GM13976 (cell line): ENCODE measurements at regions not wholly inside any gene's neighbourhood (a gene's known extent, or its start where the extent isn't known, plus 50 kb on each side); places are given as distances from the start of the nearest gene placed in this dataset.
"Not testable (repeated sequence)": the region's sequence is repeated elsewhere in the genome, so short reads cannot be mapped to it uniquely, and the experiment has no call there.

ENCODE experiments used
- DNase-seq: peaks from one replicate; pipeline ENCODE4 v3.0.0; 2012; ENCODE audit warnings: low spot score
- CTCF ChIP-seq: IDR thresholded peaks from 2 replicates; pipeline ENCODE4 v1.5.1; 2012; ENCODE audit warnings: borderline replicate concordance, mild to moderate bottlenecking; ENCODE audit not compliant: insufficient read depth; ENCODE audit errors: extremely low read depth, missing control alignments, control extremely low read depth
- in situ Hi-C: fragments of 300-500 bp; cut with MboI; formaldehyde crosslinking; loops from one replicate; pipeline ENCODE4 v1.12.0; 2022; ENCODE audit warnings: low sequenced_read_pairs, mixed read lengths, inconsistent platforms; ENCODE audit not compliant: unreplicated experiment

DNA sequence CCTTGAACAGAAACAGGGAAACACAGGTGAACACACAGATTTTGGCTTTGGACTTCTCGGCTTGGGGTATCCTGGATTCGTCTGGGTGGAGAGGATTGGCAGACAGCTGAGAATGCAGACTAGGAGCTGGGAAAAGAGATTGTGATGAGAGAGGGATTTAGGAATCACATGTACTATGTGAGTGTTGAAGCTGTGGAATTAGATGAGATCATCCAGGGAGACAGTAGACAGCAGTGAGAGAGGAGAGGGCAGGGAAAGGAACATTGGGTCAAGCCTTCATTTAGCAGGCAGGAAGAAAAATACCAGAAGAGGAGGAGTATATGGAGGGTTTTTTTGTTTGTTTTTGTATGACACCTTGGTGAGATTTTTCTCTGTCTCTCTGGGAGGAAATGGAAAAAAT is 262.1 kb upstream of the TBL1XR1 start:
- TF ChIP-seq CTCF = no peak
- DNase-seq = no peak

DNA sequence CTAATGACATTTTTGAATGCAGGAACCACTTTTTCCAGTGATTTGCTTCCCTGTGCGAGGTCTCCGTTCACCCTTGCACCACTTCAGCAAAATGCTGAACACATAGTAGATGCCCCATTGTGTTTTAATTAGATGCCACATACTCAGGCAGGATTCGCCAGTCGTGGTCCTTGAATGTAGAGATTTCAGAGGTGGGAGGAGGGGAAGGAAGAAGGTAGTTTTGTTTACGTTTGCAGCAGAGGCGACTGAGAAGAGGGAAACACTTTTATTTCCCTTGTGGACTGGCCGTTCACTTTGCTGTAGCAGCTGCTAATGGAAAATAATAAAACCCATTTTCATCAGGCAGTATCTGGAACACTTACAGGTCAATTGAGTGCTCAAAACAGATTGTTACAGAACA is 262.8 kb upstream of the TBL1XR1 start:
- no peak for TF ChIP-seq CTCF
- in situ Hi-C loops = no loop called here
- DNase-seq = no peak

More for the DNA sequence above, 262.1 kb upstream of the TBL1XR1 start:
- in situ Hi-C loops = no loop called here

DNA sequence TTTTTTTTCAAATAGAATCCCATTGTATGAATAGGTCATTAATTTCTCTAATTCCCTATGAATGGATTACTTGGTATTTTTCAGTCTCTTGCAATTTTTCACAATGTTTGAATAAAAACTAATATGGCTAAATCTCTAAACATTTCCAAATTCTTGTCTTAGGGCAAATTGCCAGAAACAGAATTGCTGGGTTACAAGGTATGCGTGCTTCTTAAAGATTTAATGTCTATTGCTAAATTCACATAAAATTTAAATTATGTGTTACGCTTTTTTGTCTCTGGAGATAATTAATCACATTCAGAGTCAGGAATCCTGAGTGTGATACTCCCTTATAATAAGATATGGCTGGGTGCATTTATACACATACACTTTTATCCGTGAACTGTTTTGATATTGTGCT is 264.5 kb upstream of the TBL1XR1 start:
- TF ChIP-seq CTCF = no peak
- DNase-seq = no peak
- in situ Hi-C loops = no loop called here

GRCh38 chr3:177463341-177463740 is 266.1 kb upstream of the TBL1XR1 start:
- in situ Hi-C loops, DNase-seq: not testable (repeated sequence)

DNA sequence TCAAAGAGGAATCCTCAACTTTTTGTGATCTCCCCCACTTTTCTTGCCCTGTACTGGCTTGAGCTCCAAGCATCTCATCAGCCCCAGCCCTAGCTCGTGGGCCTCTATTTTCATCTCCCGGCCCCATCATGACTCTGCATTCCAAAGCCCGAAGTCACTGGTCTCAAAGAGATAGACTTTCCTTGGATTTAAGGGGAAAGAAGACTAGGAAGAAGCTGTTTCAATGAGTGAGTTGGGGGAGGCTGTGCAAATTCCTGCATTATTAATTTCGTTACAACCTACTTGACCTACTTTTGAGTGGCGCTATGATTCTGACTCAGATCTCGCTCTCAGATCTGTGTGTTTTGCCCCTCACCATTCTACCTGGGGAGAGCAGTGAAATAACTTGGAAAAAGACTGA is 266.6 kb upstream of the TBL1XR1 start:
- no peak for DNase-seq
- no peak for TF ChIP-seq CTCF
- in situ Hi-C loops = no loop called here

DNA sequence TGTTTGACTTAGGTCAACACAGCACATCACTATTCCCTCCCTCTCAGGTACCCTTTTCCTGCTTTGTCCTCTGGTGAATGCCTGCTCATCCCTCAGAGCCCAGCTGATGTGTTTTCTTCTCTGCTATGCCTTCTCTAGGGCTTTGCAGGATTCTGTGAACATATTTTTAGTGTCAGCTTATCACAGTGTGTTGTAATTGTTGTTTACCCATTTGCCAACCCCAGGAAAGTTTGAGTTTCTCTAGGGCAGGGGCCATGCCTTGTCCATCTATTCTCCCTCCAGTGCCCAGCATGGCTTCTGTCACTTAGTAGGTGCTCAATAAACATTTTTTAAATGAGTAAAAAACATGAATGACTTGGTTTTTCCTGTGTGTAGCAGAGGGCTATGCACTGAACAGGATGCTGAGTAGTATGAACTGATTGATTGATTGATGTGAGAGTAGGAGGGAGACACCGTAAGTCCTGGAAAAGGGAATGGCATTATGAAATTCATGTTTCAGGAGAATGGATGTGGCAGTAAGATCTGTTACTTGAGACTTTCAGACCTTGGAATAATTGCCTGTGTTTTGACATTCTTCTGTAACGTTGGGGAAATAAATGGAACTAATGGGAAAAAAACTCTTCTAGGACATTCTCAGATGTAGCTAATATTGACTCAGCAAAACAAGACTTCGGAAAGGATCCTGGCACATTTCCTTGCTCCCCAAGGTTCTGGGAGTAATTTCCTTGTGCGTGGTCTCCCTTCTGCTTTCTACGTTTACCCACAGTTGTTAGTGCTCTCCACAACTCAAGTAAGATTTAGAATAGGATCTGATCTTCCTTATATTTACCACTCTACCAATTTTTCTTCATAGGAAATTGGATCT is 267.3 kb upstream of the TBL1XR1 start:
- DNase-seq = no peak
- TF ChIP-seq CTCF = no peak
- in situ Hi-C loops = no loop called here

- TF ChIP-seq CTCF = no peak
Measured at GRCh38 chr3:177465257-177465642, 268.0 kb upstream of the TBL1XR1 start.

More at GRCh38 chr3:177465257-177465642, 268.0 kb upstream of the TBL1XR1 start:
- no peak for DNase-seq
- in situ Hi-C loops = no loop called here
